HuH-7.5 (cell line): ENCODE measurements at regions not wholly inside any gene's neighbourhood (a gene's known extent, or its start where the extent isn't known, plus 50 kb on each side); places are given as distances from the start of the nearest gene placed in this dataset.
"Not testable (repeated sequence)": the region's sequence is repeated elsewhere in the genome, so short reads cannot be mapped to it uniquely, and the experiment has no call there.

Source experiments
- DNase-seq: peaks from one replicate; pipeline ENCODE4 v3.0.0; 2011; ENCODE audit warnings: low spot score

- no peak for DNase-seq
Measured at GRCh38 chr13:54593504-54593903, 1564.9 kb downstream of the OLFM4 start.

DNA sequence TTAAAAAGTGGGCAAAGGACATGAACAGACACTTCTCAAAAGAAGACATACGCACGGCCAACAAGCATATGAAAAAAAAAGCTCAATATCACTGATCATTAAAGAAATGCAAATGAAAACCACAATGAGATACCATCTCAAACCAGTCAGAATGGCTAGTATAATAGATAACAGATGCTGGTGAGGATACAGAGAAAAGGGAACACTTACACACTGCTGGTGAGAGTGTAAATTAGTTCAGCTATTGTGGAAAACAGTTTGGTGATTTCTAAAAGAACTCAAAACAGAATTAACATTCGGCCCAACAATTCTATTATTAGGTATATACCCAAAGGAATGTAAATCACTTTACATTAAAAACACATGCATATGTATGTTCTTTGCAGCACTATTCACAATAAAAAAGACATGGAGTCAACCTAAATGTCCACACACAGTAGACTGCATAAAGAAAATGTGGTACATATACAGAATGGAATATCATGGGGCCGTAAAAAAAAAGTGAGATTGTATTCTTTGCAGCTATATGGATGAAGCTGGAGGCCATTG, 1569.0 kb downstream of the OLFM4 start:
- DNase-seq: no peak

DNA sequence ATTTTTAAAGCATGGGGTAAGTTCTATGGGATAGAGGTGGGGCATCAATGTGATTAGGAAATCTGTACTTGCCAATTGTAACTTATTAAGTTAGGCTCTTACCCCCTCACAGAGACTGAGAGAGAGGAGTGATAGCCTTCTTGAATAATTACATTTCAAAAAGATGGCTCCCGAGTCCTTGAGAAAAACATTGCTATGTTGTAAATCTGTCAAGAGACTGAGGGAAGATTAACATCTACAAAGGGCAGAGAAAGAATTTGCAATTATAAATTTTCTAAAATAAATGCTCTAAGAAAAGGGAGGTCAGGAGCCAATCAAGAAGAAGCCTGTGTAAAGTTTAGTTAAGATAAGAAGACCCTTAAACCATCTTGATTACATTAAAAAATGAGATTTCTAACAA, 1570.8 kb downstream of the OLFM4 start:
- no peak for DNase-seq

DNA sequence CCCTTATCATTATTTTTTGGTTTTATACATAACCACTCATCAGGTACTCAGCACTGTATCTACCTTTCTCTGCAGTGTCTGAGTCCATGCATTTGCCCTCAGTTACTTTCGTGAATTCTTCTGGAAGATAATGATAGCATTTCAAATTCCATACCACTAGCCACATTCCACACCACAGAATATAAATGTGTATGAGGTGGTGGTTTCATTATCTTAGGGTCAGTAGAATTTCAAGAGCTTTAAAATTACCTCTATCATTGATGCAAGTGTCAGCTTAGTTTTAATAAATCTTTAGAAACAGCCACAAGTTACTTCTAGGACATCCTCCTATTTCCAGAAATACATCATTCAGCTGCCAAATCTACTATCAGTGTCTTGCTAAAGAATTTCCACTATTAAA, 1578.3 kb downstream of the OLFM4 start:
- DNase-seq: no peak

DNA sequence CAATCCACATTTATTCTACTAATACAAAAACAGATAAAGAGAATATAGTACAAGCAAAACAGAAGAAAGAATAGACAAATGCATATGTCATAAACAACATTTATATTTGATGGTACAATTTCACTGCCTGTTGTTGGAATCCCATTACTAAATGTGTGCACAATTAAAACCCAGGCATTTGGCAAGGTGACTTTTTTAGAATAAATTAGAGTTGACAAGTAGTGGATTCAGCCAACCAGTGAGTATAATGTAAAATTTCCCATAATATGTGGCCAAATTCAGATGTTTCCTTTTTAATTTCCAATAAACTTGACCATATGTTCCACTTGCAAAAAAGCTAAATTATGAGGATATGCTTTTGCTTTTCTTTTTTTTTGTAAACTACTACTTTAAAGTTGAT, 1578.8 kb downstream of the OLFM4 start:
- DNase-seq: no peak

- DNase-seq: no peak
Measured at GRCh38 chr13:54611390-54611789, 1582.8 kb downstream of the OLFM4 start.

DNA sequence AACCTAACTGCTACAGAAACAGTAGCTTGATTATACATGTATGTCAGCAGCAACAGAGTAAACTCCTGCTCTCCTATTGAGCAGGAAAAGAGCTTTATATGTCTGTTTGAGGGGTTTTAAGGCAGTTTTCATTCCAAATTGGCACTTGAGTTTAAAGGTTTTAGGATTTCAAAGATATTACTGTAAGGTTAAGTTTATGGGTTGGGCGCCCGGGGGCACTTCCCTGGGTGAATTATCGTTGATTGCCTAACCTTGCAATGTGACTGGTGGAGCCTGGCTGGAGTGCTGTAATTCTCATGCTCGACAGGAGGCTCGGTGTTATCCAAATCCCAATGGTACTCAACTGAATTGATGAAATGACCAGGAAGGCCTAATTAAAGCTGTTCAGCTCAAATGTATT, 1586.1 kb downstream of the OLFM4 start:
- DNase-seq: no peak

DNA sequence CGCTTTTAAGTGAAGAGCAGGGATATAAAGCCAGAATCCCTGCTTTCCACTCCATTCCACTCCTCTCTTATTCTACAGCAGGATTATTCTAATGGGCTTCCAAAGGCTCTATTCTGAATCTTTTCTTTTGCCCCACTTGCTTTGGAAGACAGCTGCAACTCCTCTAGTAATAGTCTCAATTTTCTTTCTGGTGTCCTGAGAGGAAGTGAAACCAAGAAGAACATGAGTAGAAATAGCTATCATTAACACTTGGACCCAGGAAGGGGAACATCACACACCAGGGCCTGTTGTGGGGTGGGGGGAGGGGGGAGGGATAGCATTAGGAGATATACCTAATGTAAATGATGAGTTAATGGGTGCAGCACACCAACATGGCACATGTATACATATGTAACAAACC, 1597.9 kb downstream of the OLFM4 start:
- DNase-seq: not testable (repeated sequence)

DNA sequence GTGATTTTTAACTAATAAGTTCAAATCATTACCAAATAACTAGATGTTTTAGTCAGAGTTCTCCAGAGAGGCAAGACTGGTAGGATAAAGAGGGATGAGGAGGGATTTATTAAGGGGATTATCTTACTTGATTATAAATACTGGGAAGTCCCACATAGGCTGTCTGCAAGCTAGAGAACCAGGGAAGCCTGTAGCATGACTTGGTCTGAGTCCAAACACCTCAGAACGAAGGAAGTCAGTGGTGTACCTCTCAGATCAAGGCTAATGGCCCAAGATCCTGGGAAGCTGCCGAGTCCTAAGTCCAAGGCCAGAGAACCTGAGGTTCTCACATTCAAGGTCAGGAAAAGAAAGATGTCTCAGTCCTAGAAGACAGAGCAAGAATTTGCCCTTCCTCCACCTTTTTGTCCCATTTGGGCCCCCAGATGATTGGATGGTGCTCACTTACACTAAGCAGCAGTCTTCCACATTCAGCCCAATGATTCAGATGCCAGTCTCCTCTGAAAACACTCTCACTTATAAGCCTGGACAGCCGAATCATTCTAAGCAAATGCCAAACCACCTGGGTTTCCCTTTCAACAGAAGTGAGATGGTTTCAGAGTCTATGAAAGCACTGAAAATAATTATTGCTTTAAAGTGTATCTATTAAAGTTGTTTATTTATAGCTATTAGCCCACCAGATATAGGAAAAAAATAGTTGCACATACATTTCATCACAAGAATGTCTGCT, 1599.2 kb downstream of the OLFM4 start:
- no peak for DNase-seq

- DNase-seq: no peak
Measured at GRCh38 chr13:54628383-54628782, 1599.8 kb downstream of the OLFM4 start.

DNA sequence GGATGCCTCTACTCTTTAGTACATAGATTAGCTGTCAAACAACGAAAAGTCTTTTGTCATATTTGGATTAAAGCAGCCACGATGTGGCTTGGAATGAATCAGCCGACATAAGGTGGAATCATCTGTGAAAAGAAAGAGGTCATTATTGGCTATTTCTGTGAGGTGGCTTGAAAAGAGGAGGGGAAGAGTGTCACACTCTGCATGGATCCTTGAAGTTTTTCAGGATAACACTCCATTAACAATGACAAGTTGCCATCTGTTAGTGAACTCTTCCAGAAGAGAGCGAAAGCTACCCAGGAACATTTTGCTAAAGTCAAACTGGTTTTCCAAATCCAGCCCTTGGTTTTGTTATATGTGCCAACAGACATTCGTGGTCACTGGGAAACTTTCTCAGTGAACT, 1604.8 kb downstream of the OLFM4 start:
- no peak for DNase-seq

DNA sequence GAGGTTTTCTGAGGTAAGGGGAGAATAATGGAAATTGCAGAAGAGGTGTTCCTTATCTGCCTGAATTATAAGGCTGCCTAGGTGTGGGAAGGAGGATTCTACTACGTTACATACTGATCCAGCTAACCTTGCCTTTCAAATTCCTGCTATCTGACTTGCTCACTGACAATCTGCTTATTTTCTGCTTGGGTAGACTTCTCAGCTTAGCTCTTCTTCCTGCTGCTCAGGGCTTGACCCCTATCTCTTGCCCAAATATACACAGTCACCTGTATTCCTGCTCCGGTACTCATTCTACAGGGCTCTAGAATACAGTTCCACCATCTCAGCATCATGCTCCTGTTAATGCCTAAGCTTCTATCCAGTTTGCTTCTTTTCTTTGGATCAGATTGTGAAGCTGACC, 1607.6 kb downstream of the OLFM4 start:
- no peak for DNase-seq

DNA sequence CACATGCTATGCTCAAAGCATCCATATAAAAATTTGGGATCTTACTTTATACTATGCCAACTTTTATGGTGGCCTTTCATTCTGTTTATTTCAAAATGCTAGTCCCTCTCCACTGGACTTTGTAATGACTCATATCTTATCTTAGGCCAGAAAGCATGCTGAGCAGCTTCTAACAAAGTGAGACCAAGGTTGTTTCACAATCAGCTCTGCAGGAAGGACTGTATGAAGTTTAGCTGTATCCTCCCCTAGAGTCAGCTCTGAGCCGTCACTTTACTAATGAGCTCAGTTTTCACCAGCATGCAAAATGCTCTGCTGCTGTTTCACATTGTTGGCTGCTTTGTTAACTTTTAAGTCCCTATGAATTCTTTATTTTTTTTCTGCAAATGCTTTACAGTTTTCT, 1608.8 kb downstream of the OLFM4 start:
- peak; percentile 21 for DNase-seq

DNA sequence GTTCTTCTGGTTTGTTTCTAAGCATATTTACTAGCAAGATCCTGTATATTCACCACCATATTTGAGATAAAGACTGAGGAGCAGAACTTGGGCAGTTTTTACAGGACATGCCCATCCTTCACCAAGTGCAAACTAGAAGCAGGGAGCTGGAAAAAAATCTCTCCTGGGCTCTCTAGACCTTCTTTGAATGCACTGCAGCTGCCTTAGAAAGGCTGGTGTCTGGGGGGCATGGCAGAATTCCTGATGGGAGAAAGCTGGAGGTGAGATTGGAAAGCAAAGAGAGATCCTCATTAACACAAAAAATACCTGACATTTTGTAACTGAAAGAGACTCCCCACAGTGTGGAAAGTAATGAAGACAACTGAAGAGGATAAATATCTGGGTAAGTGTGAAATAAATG, 1612.1 kb downstream of the OLFM4 start:
- DNase-seq: no peak

GRCh38 chr13:54643863-54644262, 1615.2 kb downstream of the OLFM4 start:
- no peak for DNase-seq

- DNase-seq: no peak
Measured at GRCh38 chr13:54647275-54647674, 1618.7 kb downstream of the OLFM4 start.

DNA sequence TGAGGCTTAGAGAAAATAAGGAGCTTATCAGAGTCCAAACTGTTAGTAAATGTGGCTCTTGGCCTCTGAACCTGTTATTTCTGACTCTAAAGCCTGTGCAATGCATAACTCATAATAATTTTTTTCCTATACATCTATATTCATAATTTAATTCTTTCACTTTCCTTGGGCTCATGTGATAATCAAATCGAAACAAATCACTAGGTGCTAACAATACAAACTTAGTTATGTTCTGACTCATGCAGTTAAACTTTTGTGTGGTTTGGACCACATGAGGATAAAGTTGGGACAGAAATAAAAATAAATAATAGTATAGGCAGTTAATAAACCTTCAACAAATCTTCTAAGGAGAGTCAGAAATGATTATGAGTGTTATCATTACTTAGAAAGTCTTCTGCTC, 1629.0 kb downstream of the OLFM4 start:
- no peak for DNase-seq

DNA sequence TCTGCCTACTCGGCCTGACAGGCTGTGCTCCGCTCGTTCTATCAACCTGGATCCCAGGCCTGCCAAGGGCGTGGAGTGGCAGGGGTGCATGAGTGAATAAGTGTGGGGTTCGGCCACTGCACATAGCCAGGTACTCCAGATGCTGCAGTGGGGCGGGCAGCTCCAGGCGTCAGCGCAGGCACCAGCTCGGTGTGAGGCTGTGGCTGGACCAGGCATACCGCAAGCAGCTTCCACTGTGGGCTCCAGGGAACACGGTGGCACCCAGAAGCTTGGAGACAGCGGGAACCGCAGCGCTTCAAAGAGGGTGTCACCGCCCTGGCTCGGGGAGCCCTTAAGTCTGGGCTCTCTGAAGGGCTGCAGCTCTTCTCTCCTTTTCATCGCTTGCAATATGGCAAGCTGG, 1630.2 kb downstream of the OLFM4 start:
- DNase-seq: no peak

- DNase-seq: no peak
Measured at GRCh38 chr13:54660277-54660676, 1631.7 kb downstream of the OLFM4 start.

DNA sequence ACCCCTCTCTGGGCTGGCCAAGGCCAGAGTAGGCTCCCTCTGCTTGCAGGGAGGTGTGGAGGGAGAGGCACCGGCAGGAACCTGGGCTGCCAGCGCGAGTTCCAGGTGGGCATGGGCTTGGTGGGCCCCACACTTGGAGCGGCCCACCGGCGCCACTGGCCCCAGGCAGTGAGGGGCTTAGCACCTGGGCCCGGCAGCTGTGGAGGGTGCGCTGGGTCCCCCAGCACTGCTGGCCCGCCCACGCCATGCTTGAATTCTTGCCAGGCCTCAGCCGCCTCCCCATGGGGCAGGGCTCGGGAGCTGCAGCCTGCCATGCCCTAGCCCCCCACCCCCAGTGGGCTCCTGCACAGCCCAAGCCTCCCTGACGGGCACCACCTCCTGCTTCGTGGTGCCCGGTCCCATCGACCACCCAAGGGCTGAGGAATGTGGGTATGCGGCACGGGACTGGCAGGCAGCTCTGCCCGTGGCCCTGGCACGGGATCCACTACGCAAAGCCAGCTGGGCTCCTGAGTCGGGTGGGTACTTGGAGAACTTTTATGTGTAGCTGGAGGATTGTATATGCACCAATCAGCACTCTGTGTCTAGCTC, 1648.0 kb downstream of the OLFM4 start:
- DNase-seq: no peak

DNA sequence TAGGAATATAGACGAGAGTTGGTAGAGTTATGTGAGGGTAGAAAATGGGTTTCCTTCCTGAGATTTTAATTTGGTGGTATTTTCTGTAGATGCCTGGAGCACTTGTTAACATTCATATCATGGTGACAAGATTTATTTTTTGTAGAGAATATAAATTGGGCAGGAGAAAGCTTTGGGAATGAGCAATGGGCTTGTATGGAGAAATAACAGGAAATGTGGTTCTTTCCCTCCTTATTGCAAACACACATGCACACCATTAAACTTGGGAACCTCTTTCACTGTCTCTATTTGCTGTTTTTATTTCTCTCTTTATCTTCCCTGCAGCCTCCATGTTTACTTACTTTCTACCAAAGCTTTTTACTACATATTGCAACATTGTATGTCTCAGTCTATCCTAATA, 1653.6 kb downstream of the OLFM4 start:
- DNase-seq: peak; percentile 13

- DNase-seq: peak; percentile 20
Measured at GRCh38 chr13:54687173-54687572, 1658.6 kb downstream of the OLFM4 start.

GRCh38 chr13:54699831-54700230, 1671.2 kb downstream of the OLFM4 start:
- DNase-seq: no peak

GRCh38 chr13:54705738-54706137, 1677.1 kb downstream of the OLFM4 start:
- DNase-seq: no peak
